CD4-positive, alpha-beta T cell treated with Interleukin-2 at 100 ng/mL for 4 hours (primary cell): ENCODE measurements at regions not wholly inside any gene's neighbourhood (a gene's known extent, or its start where the extent isn't known, plus 50 kb on each side); places are given as distances from the start of the nearest gene placed in this dataset.

ENCODE experiments used
- DNase-seq: peaks from one replicate; pipeline ENCODE4 v3.0.0-alpha.2; 2020; ENCODE audit warnings: low spot score

DNA sequence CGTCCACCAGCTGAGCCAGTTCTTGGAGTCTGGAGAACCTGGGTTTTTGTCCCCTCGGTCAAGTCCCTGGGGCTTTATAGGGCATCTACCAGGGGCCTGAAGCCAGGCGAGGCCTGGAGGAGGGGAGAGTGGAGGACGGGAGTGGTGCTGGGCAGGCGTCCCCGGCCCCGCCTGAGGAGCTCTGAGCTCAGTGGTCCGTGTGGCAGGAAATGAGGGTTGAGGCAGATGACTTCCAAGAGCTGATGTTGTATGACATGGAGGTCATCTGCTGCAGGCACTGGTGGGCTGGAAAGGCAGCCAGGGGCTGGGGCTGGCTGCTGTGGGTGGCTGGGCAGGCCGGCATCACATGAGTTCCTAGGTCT lies 118.5 kb upstream of the HS6ST1 start:
- no peak for DNase-seq

GRCh38 chr2:128438091-128438490 lies 119.4 kb upstream of the HS6ST1 start:
- DNase-seq: no peak

- no peak for DNase-seq
Observed at GRCh38 chr2:128438586-128438985, 119.9 kb upstream of the HS6ST1 start.

GRCh38 chr2:128439031-128439790 lies 120.5 kb upstream of the HS6ST1 start:
- DNase-seq: no peak

DNA sequence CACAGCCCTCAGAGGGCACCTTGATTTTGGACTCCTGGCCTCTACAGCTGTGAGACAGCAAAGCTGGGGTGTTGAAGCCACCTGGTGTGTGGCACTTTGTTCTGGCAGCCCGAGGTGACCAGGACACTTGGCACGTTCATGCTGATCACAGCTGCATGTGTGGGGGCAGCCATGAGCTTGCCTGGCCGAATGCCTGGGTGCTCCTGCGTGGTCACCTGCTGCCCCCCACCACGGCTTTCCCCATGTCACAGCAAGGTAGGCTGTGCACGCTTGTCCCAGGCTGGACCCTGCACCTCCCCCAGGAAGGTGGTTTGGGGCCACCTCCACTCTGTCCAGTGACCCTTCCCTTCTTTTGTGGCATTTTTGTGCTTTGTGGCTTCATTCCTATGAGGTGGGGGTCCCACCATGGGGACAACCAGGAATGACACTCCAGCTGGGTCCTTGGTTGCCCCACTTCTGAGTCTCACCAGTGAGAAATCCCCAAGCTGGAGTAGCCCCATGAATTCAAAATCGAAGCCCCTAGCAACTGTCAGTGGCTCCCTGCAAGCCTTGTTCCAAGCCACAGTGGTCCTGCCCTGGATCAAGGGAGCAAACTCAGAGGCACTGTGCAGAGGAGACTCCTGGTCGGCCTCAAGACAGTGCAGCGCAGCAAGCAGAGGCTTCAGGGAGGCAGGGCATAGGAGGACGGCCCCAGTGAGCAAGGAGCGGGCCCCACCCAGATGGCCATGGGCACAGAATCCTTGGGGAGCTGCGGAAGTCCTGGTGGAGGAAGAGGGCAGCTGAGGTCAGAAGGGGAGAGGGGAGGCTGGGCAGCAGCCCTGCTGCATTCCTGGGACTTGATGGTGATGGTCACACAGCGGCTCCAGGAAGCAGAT lies 121.4 kb upstream of the HS6ST1 start:
- no peak for DNase-seq

GRCh38 chr2:128440666-128441340 lies 122.1 kb upstream of the HS6ST1 start:
- DNase-seq: no peak

- DNase-seq: no peak
Observed at GRCh38 chr2:128441341-128442052, 122.8 kb upstream of the HS6ST1 start.

GRCh38 chr2:128442053-128442751 lies 123.5 kb upstream of the HS6ST1 start:
- no peak for DNase-seq

GRCh38 chr2:128442891-128443302 lies 124.2 kb upstream of the HS6ST1 start:
- no peak for DNase-seq

GRCh38 chr2:128444121-128444771 lies 125.6 kb upstream of the HS6ST1 start:
- DNase-seq: no peak

- no peak for DNase-seq
Observed at GRCh38 chr2:128444816-128445522, 126.3 kb upstream of the HS6ST1 start.

DNA sequence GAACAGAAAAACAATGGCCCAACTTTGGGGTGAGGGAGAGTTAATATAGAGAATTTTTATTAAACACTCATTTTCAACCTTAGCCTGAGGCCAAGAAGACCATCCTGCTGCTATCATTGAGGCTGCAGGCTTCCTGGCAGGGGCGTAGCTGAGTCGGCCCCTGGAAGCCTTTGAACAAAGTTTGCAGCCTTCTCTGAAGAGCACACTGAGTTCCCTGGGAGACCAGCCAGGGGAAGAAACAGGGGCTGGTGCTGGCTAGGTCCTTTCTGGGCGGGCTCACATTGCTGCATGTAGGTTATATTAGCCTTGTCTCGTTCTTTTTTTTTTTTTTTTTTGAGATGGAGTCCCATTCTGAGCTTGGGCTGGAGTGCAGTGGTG lies 126.8 kb upstream of the HS6ST1 start:
- no peak for DNase-seq

DNA sequence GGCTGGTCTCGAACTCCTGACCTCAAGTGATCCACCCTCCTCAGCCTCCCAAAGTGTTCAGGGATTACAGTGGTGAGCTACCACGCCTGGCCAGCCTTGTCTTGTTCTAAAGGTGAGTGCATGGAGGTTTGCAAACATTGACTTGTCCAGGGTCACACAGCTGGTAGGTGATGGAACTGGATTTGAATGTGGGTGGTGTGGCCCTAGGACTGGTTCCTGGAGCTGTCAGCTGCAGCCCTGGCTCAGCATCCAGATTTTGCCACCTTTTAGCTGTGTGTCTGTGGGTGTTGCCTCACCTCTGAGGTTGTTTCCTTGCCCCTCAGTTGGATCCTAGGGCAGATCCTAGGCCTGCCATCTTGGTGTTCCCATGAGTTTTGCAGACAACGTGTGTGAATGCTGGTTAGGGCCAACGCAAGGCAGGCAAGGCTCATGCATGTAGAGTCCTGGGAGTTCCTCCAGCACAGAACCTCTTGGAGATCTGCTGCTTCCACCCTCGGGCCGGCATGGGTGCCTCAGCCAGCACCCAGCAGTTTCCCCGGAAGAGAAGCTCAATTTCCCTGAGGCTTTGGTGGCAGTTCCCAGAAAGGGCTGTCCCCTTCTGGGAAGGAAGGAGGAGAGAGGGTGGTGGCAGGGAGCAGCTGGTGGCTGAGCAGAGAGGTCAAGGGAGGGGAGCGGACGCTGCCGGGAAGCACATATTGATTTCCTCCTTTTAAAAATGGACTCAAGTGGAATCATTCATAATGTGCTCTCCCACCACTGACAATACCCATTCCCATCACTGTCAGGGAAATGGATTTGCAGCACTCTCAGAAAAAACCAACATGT lies 127.6 kb upstream of the HS6ST1 start:
- DNase-seq: no peak

- DNase-seq: no peak
Observed at GRCh38 chr2:128446874-128447537, 128.3 kb upstream of the HS6ST1 start.

DNA sequence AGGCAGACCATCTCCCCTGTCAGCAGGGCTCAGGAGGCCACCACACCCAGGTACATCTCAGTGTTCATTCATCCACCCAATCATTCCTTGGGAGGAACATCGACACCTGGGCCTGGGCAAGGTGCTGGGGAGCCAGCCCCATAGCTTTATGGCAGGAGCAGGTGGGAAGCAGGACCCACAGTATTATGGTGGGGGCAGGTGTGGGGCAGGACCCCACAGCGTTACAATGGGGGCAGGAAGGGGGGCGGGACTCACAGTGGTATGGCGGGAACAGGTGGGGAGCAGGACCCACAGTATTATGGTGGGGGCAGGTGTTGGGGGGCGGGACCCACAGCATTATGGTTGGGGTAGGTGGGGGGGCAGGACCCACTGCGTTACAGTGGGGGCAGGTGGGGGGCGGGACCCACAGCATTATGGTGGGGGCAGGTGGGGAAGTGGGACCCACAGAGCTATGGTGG lies 128.9 kb upstream of the HS6ST1 start:
- DNase-seq: no peak

DNA sequence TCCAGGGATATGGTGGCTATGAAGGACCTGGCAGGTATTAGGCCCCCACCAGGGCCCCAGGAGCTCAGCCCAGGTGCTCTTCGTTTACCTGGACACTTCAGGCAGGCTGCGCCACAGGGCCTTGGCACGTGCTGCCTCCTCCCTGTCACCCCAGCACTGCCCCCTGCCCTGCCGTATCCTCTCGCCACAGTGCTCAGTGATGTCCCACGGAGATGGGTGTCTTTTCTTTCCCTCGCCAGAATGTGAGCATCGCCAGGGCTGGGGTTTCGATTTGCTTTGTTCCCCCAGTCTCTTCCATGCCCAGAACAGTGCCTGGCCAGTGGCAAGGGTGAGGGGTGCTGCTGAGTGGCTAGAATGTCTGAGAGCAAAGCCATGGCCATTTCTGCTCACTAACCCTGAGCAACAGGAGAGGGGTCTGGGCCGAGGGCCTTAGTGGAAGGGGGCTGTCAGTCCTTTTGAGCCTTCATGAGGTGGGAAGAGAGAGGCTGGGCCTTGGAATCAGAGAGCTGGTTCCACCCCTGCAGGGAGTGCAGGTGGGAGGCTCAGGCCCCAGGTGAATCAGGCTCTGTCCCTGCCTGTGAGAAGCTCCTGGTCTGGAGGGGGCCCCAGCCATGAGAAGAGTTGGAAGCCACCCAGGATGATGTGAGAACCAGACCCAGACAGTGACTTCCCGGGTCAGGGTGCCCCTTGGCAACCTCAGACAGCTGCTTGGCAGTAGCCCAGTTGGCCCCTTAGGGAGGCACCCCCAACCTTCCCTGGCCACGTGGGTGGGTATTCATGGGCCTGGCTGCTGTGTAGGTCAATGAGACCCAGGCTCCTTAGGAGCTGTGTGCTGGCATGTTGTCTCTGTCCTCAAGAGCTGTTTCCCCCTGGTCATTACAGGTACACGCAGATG lies 129.9 kb upstream of the HS6ST1 start:
- no peak for DNase-seq

DNA sequence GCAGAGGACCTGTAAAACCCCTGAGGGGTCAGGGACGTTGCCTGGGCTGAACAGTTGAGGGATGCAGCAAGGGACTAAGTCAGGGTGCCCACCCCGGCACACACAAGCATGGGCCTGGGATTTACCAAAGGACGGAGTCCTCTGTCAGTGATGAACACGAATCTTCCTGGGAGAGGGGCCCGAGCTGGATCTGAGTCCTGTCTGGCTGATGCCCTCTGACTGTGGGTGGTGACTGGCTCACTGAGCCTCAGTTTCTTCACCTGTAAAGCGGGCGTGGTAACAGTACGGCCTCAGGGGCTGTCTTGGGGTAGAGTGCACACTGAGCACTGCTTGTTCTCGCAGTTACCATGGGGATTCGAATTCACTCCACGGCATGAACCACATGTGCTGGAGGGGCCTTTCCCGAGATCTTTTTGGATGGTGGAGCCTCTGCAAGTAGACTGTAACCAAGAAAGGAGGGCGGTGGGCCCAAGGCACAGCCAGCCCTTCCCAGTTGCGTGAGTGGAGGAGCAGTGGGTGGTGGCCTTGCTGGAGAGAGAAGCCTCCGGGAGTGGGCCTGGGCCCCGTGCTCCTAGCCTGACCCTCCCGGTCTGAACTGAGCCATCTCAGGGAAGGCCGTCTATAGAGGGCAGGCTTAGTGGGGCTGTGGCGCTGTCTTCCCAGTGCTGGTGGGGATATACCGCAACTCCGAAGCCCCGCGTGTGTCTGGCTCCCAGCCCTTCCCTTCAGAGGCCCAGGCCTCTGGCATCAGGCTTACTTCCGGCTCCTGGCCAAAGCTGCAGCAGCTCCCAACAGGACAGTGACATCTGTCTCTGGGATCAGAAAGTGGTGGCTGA lies 130.8 kb upstream of the HS6ST1 start:
- no peak for DNase-seq
